Stomach (tissue), 4 donors: ENCODE measurements at regions not wholly inside any gene's neighbourhood (a gene's known extent, or its start where the extent isn't known, plus 50 kb on each side); places are given as distances from the start of the nearest gene placed in this dataset.

Source experiments
- CTCF ChIP-seq, 7 experiments: fragments of 450-650 bp in 4 of 7; fragments of 200-600 bp in 3 of 7; sonication (generic) in 3 of 7; IDR thresholded peaks; one replicate each; pipeline ENCODE4 v1.5.1; 2016 to 2019; ENCODE audit warnings: antibody characterized with exemption in 7 of 7, control low read depth in 2 of 7, mild to moderate bottlenecking in 1 of 7
- EP300 ChIP-seq: sonication (generic); formaldehyde crosslinking; IDR thresholded peaks from one replicate; pipeline ENCODE4 v1.6.1; 2017; ENCODE audit warnings: antibody characterized with exemption
- POLR2A ChIP-seq, 4 donors: fragments of 450-650 bp; IDR thresholded peaks; one replicate each; pipeline ENCODE4 v1.6.1; 2016; ENCODE audit warnings: antibody characterized with exemption in 4 of 4, control low read depth in 2 of 4, mild to moderate bottlenecking in 1 of 4, moderate library complexity in 1 of 4
- POLR2AphosphoS5 ChIP-seq, 3 donors: sonication (generic); formaldehyde crosslinking; IDR thresholded peaks; one replicate each; pipeline ENCODE4 v1.6.1; 2016; ENCODE audit warnings: antibody characterized with exemption in 3 of 3

- no peak for TF ChIP-seq POLR2A (IDR thresholded peaks at IDR 0.05)
- TF ChIP-seq CTCF (IDR thresholded peaks at IDR 0.05): no peak
- TF ChIP-seq POLR2AphosphoS5 (IDR thresholded peaks at IDR 0.05): peak in 2 of 3 donors; percentile 16 to 52
- no peak for TF ChIP-seq EP300
These were observed 118.8 kb upstream of the RPS23 start for GRCh38 chr5:82396871-82397514.
